SKM-1 treated with dmso at 0.1 percent for 144 hours (cell line): ENCODE measurements at regions not wholly inside any gene's neighbourhood (a gene's known extent, or its start where the extent isn't known, plus 50 kb on each side); places are given as distances from the start of the nearest gene placed in this dataset.

Source experiments
- DNase-seq: peaks from one replicate; lab custom pipeline; 2025; ENCODE audit not compliant: unreplicated experiment; lab: John Stamatoyannopoulos, UW

GRCh38 chr1:98482611-98483010 lies 178.9 kb upstream of the SNX7 start:
- DNase-seq: no peak

- DNase-seq: no peak
These were observed 181.2 kb upstream of the SNX7 start for GRCh38 chr1:98480271-98480670.

GRCh38 chr1:98478121-98478520 lies 183.4 kb upstream of the SNX7 start:
- no peak for DNase-seq

GRCh38 chr1:98472878-98473277 lies 188.6 kb upstream of the SNX7 start:
- DNase-seq: no peak

GRCh38 chr1:98471633-98472032 lies 189.9 kb upstream of the SNX7 start:
- no peak for DNase-seq

GRCh38 chr1:98468111-98468717 lies 193.3 kb upstream of the SNX7 start:
- DNase-seq: peak; percentile 34

GRCh38 chr1:98467586-98467985 lies 193.9 kb upstream of the SNX7 start:
- no peak for DNase-seq

- DNase-seq: no peak
These were observed 194.4 kb upstream of the SNX7 start for GRCh38 chr1:98467122-98467521.

- no peak for DNase-seq
These were observed 199.6 kb upstream of the SNX7 start for GRCh38 chr1:98461873-98462385.

GRCh38 chr1:98460136-98460535 lies 201.4 kb upstream of the SNX7 start:
- DNase-seq: no peak

GRCh38 chr1:98459486-98459870 lies 202.0 kb upstream of the SNX7 start:
- no peak for DNase-seq

- DNase-seq: no peak
These were observed 202.7 kb upstream of the SNX7 start for GRCh38 chr1:98458511-98459485.

- DNase-seq: no peak
These were observed 204.3 kb upstream of the SNX7 start for GRCh38 chr1:98457248-98457647.

- no peak for DNase-seq
These were observed 206.9 kb upstream of the SNX7 start for GRCh38 chr1:98454666-98455065.

GRCh38 chr1:98453066-98453465 lies 208.5 kb upstream of the SNX7 start:
- DNase-seq: no peak

GRCh38 chr1:98452162-98452561 lies 209.4 kb upstream of the SNX7 start:
- DNase-seq: no peak

GRCh38 chr1:98441281-98441680 lies 220.2 kb upstream of the SNX7 start:
- no peak for DNase-seq

GRCh38 chr1:98439471-98439870 lies 222.1 kb upstream of the SNX7 start:
- DNase-seq: no peak

- DNase-seq: no peak
These were observed 224.0 kb upstream of the SNX7 start for GRCh38 chr1:98437540-98437939.

GRCh38 chr1:98437011-98437410 lies 224.5 kb upstream of the SNX7 start:
- DNase-seq: no peak

- no peak for DNase-seq
These were observed 231.5 kb upstream of the SNX7 start for GRCh38 chr1:98429965-98430443.

GRCh38 chr1:98428864-98429263 lies 232.7 kb upstream of the SNX7 start:
- no peak for DNase-seq
